Activated T-helper 17 cell treated with anti-CD3 and anti-CD28 coated beads, Interleukin-2, amount 50 U/mL, for 72 hours (primary cell): ENCODE measurements at regions not wholly inside any gene's neighbourhood (a gene's known extent, or its start where the extent isn't known, plus 50 kb on each side); places are given as distances from the start of the nearest gene placed in this dataset.
"Not testable (repeated sequence)": the region's sequence is repeated elsewhere in the genome, so short reads cannot be mapped to it uniquely, and the experiment has no call there.

ENCODE experiments used
- ATAC-seq: fragments of 150-1000 bp; cut with Tn5 transposase; replicated peaks from 2 replicates; pipeline ENCODE4 v1.10.0; 2021; ENCODE audit warnings: mild to moderate bottlenecking, moderate library complexity
- H3K27ac Mint-ChIP-seq: one replicate; pipeline ENCODE4 v1.8.0; 2022; ENCODE audit warnings: mixed read lengths
- H3K27me3 Mint-ChIP-seq: one replicate; pipeline ENCODE4 v1.8.0; 2022; ENCODE audit warnings: mixed read lengths
- H3K36me3 Mint-ChIP-seq: one replicate; pipeline ENCODE4 v1.8.0; 2022; ENCODE audit warnings: low read depth, mild to moderate bottlenecking, mixed read lengths
- H3K4me1 Mint-ChIP-seq: one replicate; pipeline ENCODE4 v1.8.0; 2022; ENCODE audit warnings: mixed read lengths
- H3K4me3 Mint-ChIP-seq: one replicate; pipeline ENCODE4 v1.8.0; 2022; ENCODE audit warnings: mild to moderate bottlenecking, mixed read lengths
- H3K9me3 Mint-ChIP-seq: one replicate; pipeline ENCODE4 v1.8.0; 2022; ENCODE audit warnings: mixed read lengths

DNA sequence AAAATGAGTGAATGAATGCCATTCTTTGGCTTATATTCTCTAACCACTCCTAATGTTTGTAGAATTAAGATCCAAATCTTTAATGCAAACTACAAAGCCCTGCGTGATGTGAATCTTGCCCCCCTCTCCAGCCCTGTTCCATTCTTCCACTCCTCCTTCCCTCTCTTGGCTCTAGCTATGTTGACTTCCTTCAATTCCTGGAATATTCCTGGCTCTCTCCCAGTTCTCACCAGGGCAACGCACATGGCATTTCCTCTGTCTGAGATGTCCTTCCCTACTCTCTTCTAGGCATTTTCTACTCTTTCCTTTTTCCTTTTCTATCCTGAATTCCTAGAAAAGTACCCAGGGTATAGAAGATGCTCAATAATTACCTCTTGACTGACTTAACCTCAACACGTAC is 446.0 kb upstream of the ADAMTS9 start:
- not testable (repeated sequence) for H3K4me3 Mint-ChIP-seq, H3K36me3 Mint-ChIP-seq, H3K27me3 Mint-ChIP-seq, H3K4me1 Mint-ChIP-seq, ATAC-seq, H3K27ac Mint-ChIP-seq
- peaks cover 11% of the 10 kb centered on the region for H3K9me3 Mint-ChIP-seq

DNA sequence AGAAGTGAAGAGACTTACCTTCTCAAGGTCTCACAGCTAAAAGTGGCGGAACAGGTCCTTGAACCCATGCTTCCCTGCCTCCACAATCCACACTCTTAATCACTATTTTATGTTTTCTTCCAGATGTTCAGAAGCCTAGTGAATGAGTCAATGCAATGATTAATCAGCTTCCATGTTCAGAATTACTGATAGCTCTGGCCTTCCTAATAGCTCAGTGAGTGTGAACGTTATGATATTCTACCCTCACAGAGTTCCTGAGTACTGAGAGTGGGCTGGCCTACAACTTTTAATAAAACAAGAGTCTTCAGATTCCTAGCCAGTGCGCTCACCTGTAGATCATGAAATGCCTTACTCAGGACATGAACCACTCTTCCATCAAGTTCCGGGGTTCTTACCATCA is 443.0 kb upstream of the ADAMTS9 start:
- Mint-ChIP-seq H3K4me1 (no peaks in the 10 kb centered on the region), H3K27ac (no peak overlapping the region), H3K36me3 (no peaks in the 10 kb centered on the region), H3K27me3 (no peaks in the 10 kb centered on the region), H3K9me3 (peaks cover 19% of the 10 kb centered on the region), H3K4me3 (no peak overlapping the region)
- ATAC-seq = no peak

- Mint-ChIP-seq H3K36me3 (no peaks in the 10 kb centered on the region), H3K4me1 (no peaks in the 10 kb centered on the region), H3K9me3 (peaks cover 16% of the 10 kb centered on the region), H3K27ac (no peak overlapping the region), H3K27me3 (no peaks in the 10 kb centered on the region), H3K4me3 (no peak overlapping the region)
- ATAC-seq = no peak
Observed at GRCh38 chr3:65128346-65128745, 440.5 kb upstream of the ADAMTS9 start.

GRCh38 chr3:65126527-65127410 is 439.0 kb upstream of the ADAMTS9 start:
- ATAC-seq = no peak
- no peaks in the 10 kb centered on the region for H3K27me3 Mint-ChIP-seq
- no peaks in the 10 kb centered on the region for H3K4me1 Mint-ChIP-seq
- no peak overlapping the region for H3K27ac Mint-ChIP-seq
- no peak overlapping the region for H3K4me3 Mint-ChIP-seq
- H3K9me3 Mint-ChIP-seq = peaks cover 20% of the 10 kb centered on the region
- no peaks in the 10 kb centered on the region for H3K36me3 Mint-ChIP-seq

DNA sequence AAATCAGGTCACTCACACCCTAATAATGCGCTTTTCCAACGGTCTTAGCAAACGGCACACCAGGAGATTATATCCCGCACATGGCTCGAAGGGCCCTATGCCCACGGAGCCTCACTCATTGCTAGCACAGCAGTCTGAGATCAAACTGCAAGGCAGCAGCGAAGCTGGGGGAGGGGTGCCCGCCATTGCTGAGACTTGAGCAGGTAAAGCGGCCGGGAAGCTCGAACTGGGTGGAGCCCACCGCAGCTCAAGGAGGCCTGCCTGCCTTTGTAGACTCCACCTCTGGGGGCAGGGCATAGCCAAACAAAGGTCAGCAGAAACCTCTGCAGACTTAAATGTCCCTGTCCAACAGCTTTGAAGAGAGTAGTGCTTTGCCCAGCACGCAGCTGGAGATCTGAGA is 432.4 kb upstream of the ADAMTS9 start:
- H3K27ac Mint-ChIP-seq, H3K4me3 Mint-ChIP-seq, H3K36me3 Mint-ChIP-seq, H3K27me3 Mint-ChIP-seq, H3K4me1 Mint-ChIP-seq, ATAC-seq: not testable (repeated sequence)
- peaks cover 16% of the 10 kb centered on the region for H3K9me3 Mint-ChIP-seq

DNA sequence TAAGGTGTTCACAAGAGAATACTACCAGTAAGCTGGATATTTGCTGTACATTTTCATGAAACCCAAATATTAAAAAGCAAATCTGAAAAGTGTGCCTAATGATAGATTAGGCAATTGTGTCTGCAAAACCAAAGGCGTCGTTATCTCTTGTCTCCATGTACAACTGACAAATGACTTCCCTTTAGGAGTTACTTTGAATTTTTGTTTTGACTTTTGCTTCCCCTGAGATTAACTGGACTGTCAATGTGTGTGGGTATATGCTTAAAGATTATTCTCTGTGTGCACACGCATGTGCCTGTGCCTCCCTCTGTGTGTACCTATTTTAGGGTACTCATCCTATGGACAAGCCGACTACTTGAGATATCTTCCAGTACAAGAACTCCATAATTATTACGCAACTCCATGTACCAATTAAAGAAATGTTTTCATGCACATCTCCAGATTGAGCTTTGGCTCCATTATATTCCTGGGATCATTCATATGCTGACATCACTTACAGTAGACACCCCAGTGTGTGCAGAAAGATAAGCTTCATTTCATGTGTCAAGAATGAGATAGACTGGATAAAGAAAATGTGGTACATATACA is 431.2 kb upstream of the ADAMTS9 start:
- H3K27me3 Mint-ChIP-seq = no peaks in the 10 kb centered on the region
- no peaks in the 10 kb centered on the region for H3K36me3 Mint-ChIP-seq
- H3K9me3 Mint-ChIP-seq = peaks cover 20% of the 10 kb centered on the region
- no peak overlapping the region for H3K4me3 Mint-ChIP-seq
- no peak overlapping the region for H3K27ac Mint-ChIP-seq
- H3K4me1 Mint-ChIP-seq = no peaks in the 10 kb centered on the region
- no peak for ATAC-seq

DNA sequence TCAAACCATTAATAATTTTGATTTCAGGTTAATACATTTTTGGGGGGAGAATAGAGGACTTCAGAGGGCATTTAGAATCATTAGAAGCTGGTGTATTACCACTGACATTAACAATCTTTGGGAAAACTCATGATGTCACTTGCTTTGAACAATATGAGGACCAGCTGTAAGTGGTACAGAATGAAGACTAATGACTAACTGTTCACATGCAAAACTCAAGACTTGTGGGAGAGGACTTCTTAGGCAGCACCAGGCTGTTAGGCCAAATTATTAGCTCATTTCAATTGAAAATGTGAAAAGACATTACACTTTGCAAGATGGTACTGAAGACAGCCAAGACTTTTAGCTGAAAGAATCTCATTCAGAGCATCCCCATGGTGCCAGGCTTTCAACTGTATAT is 426.2 kb upstream of the ADAMTS9 start:
- Mint-ChIP-seq H3K9me3 (peaks cover 25% of the 10 kb centered on the region), H3K4me1 (no peaks in the 10 kb centered on the region), H3K4me3 (no peak overlapping the region), H3K36me3 (no peaks in the 10 kb centered on the region), H3K27ac (no peak overlapping the region), H3K27me3 (no peaks in the 10 kb centered on the region)
- no peak for ATAC-seq

GRCh38 chr3:65112751-65113300 is 425.0 kb upstream of the ADAMTS9 start:
- H3K36me3 Mint-ChIP-seq = no peaks in the 10 kb centered on the region
- H3K27me3 Mint-ChIP-seq = no peaks in the 10 kb centered on the region
- no peaks in the 10 kb centered on the region for H3K4me1 Mint-ChIP-seq
- H3K27ac Mint-ChIP-seq = no peak overlapping the region
- no peak overlapping the region for H3K4me3 Mint-ChIP-seq
- peaks cover 22% of the 10 kb centered on the region for H3K9me3 Mint-ChIP-seq
- no peak for ATAC-seq

DNA sequence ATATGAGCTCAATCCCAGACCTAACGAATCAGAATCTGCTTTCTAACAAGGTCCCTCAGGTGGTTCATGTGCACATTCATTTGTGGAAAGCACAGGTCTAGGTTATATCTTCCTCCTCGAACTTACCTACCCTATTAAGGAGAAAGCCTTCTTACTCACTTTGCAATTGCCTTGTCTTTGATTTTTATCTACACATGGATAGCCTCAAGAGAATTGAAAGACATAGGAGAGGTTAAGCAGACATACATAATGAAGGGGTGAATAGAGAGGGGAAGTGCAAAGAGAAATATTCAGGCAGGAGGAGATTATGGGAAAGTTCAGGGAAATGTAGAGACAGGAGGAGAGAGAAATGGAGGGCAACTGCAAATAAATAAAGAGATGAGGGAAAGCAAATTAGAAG is 422.9 kb upstream of the ADAMTS9 start:
- Mint-ChIP-seq H3K4me3 (no peak overlapping the region), H3K9me3 (peaks cover 17% of the 10 kb centered on the region), H3K27me3 (no peaks in the 10 kb centered on the region), H3K36me3 (no peaks in the 10 kb centered on the region), H3K27ac (no peak overlapping the region), H3K4me1 (no peaks in the 10 kb centered on the region)
- no peak for ATAC-seq

DNA sequence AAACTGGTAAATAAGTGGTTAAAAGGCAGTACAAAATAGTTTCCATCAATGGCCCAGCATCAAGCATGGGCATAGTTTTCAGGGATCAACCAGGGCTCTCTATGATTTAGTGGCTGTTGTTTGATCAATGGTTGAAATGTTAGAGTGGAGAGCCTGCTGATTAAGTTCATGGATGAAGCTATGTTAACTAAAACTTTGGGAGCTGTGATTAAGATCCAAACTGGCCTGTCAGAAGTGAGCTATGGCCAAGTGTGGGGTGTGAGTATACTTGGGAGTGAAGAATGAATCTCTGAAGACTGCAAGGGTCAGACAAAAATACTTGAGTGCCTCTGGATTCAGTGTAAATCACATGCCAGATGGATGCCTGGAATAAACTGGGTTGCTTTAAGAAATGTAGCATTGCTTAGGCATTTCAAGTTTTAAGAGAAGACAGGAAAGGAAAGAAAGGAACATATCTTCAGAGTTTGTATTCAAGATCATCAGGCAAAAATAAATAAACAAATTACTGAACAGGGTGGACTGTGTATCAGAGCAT is 422.2 kb upstream of the ADAMTS9 start:
- no peak for ATAC-seq
- Mint-ChIP-seq H3K4me3 (no peak overlapping the region), H3K4me1 (no peaks in the 10 kb centered on the region), H3K9me3 (peaks cover 21% of the 10 kb centered on the region), H3K36me3 (no peaks in the 10 kb centered on the region), H3K27me3 (no peaks in the 10 kb centered on the region), H3K27ac (no peak overlapping the region)

GRCh38 chr3:65107174-65107573 is 419.4 kb upstream of the ADAMTS9 start:
- ATAC-seq = no peak
- Mint-ChIP-seq H3K27ac (no peak overlapping the region), H3K27me3 (no peaks in the 10 kb centered on the region), H3K36me3 (no peaks in the 10 kb centered on the region), H3K4me1 (no peaks in the 10 kb centered on the region), H3K9me3 (peaks cover 18% of the 10 kb centered on the region), H3K4me3 (no peak overlapping the region)

DNA sequence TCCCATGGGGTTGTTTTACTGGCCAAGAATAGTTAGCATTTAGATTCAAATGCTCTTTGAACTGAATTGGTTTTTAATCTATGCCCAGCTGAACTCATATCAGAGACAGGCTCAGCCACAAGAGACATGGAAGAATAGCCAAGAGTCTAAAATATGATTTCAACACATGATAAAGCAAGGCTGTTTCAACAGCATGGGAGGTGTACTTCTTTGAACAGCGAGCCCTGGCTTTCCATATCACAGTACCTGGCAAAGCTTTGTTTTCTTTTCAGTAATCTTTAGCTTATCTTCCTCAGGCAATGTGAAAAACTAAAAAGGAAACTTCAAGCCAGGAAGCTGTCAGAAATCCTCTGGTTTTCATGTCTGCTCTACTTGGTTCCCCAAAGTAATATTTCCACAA is 413.6 kb upstream of the ADAMTS9 start:
- Mint-ChIP-seq H3K9me3 (peaks cover 13% of the 10 kb centered on the region), H3K36me3 (no peaks in the 10 kb centered on the region), H3K27ac (no peak overlapping the region), H3K4me3 (no peak overlapping the region), H3K4me1 (no peaks in the 10 kb centered on the region), H3K27me3 (no peaks in the 10 kb centered on the region)
- ATAC-seq = no peak

DNA sequence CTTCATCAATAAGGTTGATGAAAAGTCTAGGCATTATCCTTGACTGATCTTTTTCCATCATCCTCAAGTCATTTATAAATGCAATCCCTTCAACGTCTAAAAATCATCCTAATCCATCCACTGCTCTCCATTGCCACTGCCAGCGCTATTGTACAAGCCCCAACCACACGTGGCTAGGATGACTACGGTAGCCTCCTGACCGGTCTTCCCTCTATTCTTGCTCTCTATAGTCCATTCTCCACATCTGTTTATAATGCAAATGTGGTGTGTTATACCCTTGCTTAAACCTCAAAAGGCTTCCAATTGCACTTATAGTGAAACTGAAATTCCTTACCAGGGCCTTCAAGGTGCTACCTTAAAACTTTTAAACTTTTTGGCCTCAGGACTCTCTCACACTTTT is 410.6 kb upstream of the ADAMTS9 start:
- no peak overlapping the region for H3K4me3 Mint-ChIP-seq
- H3K27me3 Mint-ChIP-seq = no peaks in the 10 kb centered on the region
- H3K36me3 Mint-ChIP-seq = no peaks in the 10 kb centered on the region
- no peak overlapping the region for H3K27ac Mint-ChIP-seq
- H3K4me1 Mint-ChIP-seq = no peaks in the 10 kb centered on the region
- peaks cover 9% of the 10 kb centered on the region for H3K9me3 Mint-ChIP-seq
- no peak for ATAC-seq

GRCh38 chr3:65096110-65096745 is 408.4 kb upstream of the ADAMTS9 start:
- Mint-ChIP-seq H3K4me3 (no peak overlapping the region), H3K4me1 (no peaks in the 10 kb centered on the region), H3K36me3 (no peaks in the 10 kb centered on the region), H3K9me3 (peaks cover 11% of the 10 kb centered on the region), H3K27me3 (no peaks in the 10 kb centered on the region), H3K27ac (no peak overlapping the region)
- ATAC-seq = no peak

- no peak for ATAC-seq
- H3K4me1 Mint-ChIP-seq = no peaks in the 10 kb centered on the region
Observed at GRCh38 chr3:65094723-65095122, 406.9 kb upstream of the ADAMTS9 start.

More at GRCh38 chr3:65094723-65095122, 406.9 kb upstream of the ADAMTS9 start:
- no peaks in the 10 kb centered on the region for H3K36me3 Mint-ChIP-seq
- no peaks in the 10 kb centered on the region for H3K27me3 Mint-ChIP-seq
- H3K4me3 Mint-ChIP-seq = no peak overlapping the region
- no peak overlapping the region for H3K27ac Mint-ChIP-seq
- peaks cover 12% of the 10 kb centered on the region for H3K9me3 Mint-ChIP-seq
